GM12878 (cell line): ENCODE measurements at regions not wholly inside any gene's neighbourhood (a gene's known extent, or its start where the extent isn't known, plus 50 kb on each side); places are given as distances from the start of the nearest gene placed in this dataset.

Experiments
- ATAC-seq: fragments of 200-7000 bp; cut with Tn5 transposase; 3 replicates; pipeline ENCODE4 v1.9.1; 2020; ENCODE audit warnings: mild to moderate bottlenecking, moderate library complexity
- BruUV-seq: library from RNA; stranded (reverse); fragments of 400-500 nt; replicated peaks from 2 replicates; lab custom pipeline; 2021; lab: Mats Ljungman, UMichigan
- CTCF ChIA-PET: fragments of 300-600 bp; sonication (Branson Sonifier 250); formaldehyde crosslinking; extraction: SDS; loops from one replicate; lab custom pipeline; 2021; ENCODE audit warnings: inconsistent platforms; lab: Yijun Ruan, JAX
- POLR2A ChIA-PET: fragments of 350-600 bp; formaldehyde crosslinking; extraction: SDS; loops from one replicate; lab custom pipeline; 2021; ENCODE audit warnings: inconsistent platforms; lab: Charles Lee
- RAD21 ChIA-PET: fragments of 300-600 bp; sonication (Branson Sonifier 250); formaldehyde crosslinking; loops from one replicate; lab custom pipeline; 2023; ENCODE audit warnings: antibody characterized with exemption; ENCODE audit not compliant: unreplicated experiment; lab: Charles Lee
- SMC1A ChIA-PET: fragments of 300-600 bp; sonication (Branson Sonifier 250); formaldehyde crosslinking; loops from one replicate; lab custom pipeline; 2023; ENCODE audit not compliant: unreplicated experiment, uncharacterized antibody; lab: Charles Lee
- DNase-seq: peaks from one replicate; pipeline ENCODE4 v3.0.0-alpha.2; 2011; ENCODE audit warnings: low read depth, low spot score
- FAIRE-seq: peaks from 3 replicates; lab custom pipeline; 2011; peaks lifted over from hg19 to GRCh38; lab: Jason Lieb, UNC
- H2AFZ ChIP-seq: 2 replicates; pipeline ENCODE4 v1.6.0; 2011; ENCODE audit warnings: low read depth, low read length, control low read depth; ENCODE audit not compliant: control insufficient read depth
- H3K27ac ChIP-seq: 2 replicates; pipeline ENCODE4 v1.5.1; 2011; ENCODE audit warnings: control low read depth; ENCODE audit not compliant: control insufficient read depth, insufficient read depth
- H3K27me3 ChIP-seq, 2 experiments: replicated peaks in 1 of 2; 2 replicates each; pipeline versions ENCODE4 v1.6.0 to v1.6.1; 2011; ENCODE audit warnings: low read length in 1 of 2; ENCODE audit not compliant: control insufficient read depth in 2 of 2, insufficient read depth in 2 of 2
- H3K36me3 ChIP-seq, 2 experiments: 2 replicates each; pipeline ENCODE4 v1.5.1; 2011; ENCODE audit warnings: low read length in 1 of 2; ENCODE audit not compliant: control insufficient read depth in 2 of 2, insufficient read depth in 2 of 2
- H3K4me1 ChIP-seq: 2 replicates; pipeline ENCODE4 v1.6.1; 2011; ENCODE audit warnings: mild to moderate bottlenecking, low read length, moderate library complexity, mixed read lengths; ENCODE audit not compliant: control insufficient read depth, insufficient read depth
- H3K4me2 ChIP-seq: 2 replicates; pipeline ENCODE4 v1.6.0; 2011; ENCODE audit warnings: control low read depth; ENCODE audit not compliant: control insufficient read depth, insufficient read depth
- H3K4me3 ChIP-seq: fragments of 200-600 bp; sonication (generic); 2 replicates; pipeline ENCODE4 v1.5.1; 2016
- H3K79me2 ChIP-seq: 2 replicates; pipeline ENCODE4 v1.6.0; 2011; ENCODE audit warnings: low read length; ENCODE audit not compliant: control insufficient read depth, insufficient read depth
- H3K9ac ChIP-seq: 2 replicates; pipeline ENCODE4 v1.8.0; 2011; ENCODE audit warnings: low read length, control low read depth, mixed read lengths; ENCODE audit not compliant: control insufficient read depth, insufficient read depth
- H3K9me3 ChIP-seq: replicated peaks from 3 replicates; pipeline ENCODE4 v1.5.1; 2011; ENCODE audit warnings: mild to moderate bottlenecking, low read length; ENCODE audit not compliant: control insufficient read depth, insufficient read depth
- H4K20me1 ChIP-seq: 2 replicates; pipeline ENCODE4 v1.6.0; 2011; ENCODE audit not compliant: control insufficient read depth, insufficient read depth
- EP300 ChIP-seq, 2 experiments: fragments of 150-350 bp in 1 of 2; IDR thresholded peaks; 2 replicates each; pipeline ENCODE4 v1.6.1; 2011 to 2012; ENCODE audit warnings: low read depth in 2 of 2, low read length in 2 of 2, borderline replicate concordance in 1 of 2, improper control_type of control experiment in 1 of 2, inconsistent platforms in 1 of 2; ENCODE audit not compliant: control insufficient read depth in 1 of 2
- MLLT1 ChIP-seq: fragments of 450-650 bp; IDR thresholded peaks from 2 replicates; pipeline ENCODE4 v1.6.1; 2016; ENCODE audit warnings: mild to moderate bottlenecking
- WGBS: methylation state at CpG from one replicate; pipeline ENCODE4 v1.1.6; 2016; ENCODE audit warnings: low lambda C conversion rate; ENCODE audit not compliant: insufficient replicate concordance, insufficient coverage; ENCODE audit errors: missing lambda C conversion rate; 5-methylcytosine and 5-hydroxymethylcytosine counted together
- in situ Hi-C: fragments of 300-500 bp; cut with MboI; formaldehyde crosslinking; loops from 9 replicates; pipeline ENCODE4 v1.14.3; 2018; ENCODE audit warnings: mixed read lengths
- intact Hi-C: fragments of 100-400 bp; cut with micrococcal nuclease; formaldehyde crosslinking; loops from one replicate; pipeline ENCODE4 v1.14.2; 2022; ENCODE audit not compliant: unreplicated experiment

GRCh38 chr2:64328756-64329155 lies 125.2 kb upstream of the LGALSL start:
- Histone ChIP-seq H4K20me1 (no peaks in the 10 kb centered on the region), H3K4me3 (no peak overlapping the region), H3K9ac (no peak overlapping the region), H2AFZ (no peak overlapping the region), H3K79me2 (no peaks in the 10 kb centered on the region), H3K27me3 (no peaks in the 10 kb centered on the region), H3K4me2 (peak overlapping the region; percentile 83), H3K27ac (no peak overlapping the region), H3K9me3 (no peaks in the 10 kb centered on the region; the same call in 2 of the 3 replicates), H3K36me3 (no peaks in the 10 kb centered on the region), H3K4me1 (peaks cover 45% of the 10 kb centered on the region)
- TF ChIP-seq MLLT1 (no peak), EP300 (IDR thresholded peaks at IDR 0.05; ENCODE audit: borderline replicate concordance in 1 of 2, control insufficient read depth in 1 of 2, low read depth in 2 of 2, low read length in 2 of 2) (0 out of 4 replicates have a peak, but pooled peaks of 1 of the 2 experiments have one; percentile 4)
- DNase-seq: no peak
- ChIA-PET CTCF (interaction anchor here (0.8 to 10.3 kb wide), 55 partner anchors 10 to 637 kb away, joined by 3 to 467 read pairs (median 4); partner anchors contain the start of genes AFTPH and VPS54), POLR2A (interaction anchor here (1.0 to 5.0 kb wide), 12 partner anchors 11 to 586 kb away, joined by 3 to 49 read pairs (median 8); partner anchors contain the start of gene AFTPH), RAD21 (interaction anchor here (0.7 to 9.6 kb wide), 61 partner anchors 10 to 727 kb away, joined by 3 to 358 read pairs (median 6); partner anchors contain the start of genes CEP68 and VPS54), SMC1A (interaction anchor here (0.7 to 11.4 kb wide), 58 partner anchors 11 to 710 kb away, joined by 3 to 333 read pairs (median 6); partner anchors contain the start of gene AFTPH)
- no peak for ATAC-seq
- intact Hi-C loops: loop anchor here (5.0 kb wide), 2 partner anchors 66 to 714 kb away; no protein-coding TSS in a partner anchor
- no peak for FAIRE-seq
- in situ Hi-C loops: loop anchor here (5.0 kb wide), 2 partner anchors 191 to 276 kb away; no protein-coding TSS in a partner anchor
- WGBS: 89% methylated on average over 3 of the region's 3 CpGs
- no TSS peak for BruUV-seq
